ENCODE measurements at regions not wholly inside any gene's neighbourhood (a gene's known extent, or its start where the extent isn't known, plus 50 kb on each side); places are given as distances from the start of the nearest gene placed in this dataset.

DNA sequence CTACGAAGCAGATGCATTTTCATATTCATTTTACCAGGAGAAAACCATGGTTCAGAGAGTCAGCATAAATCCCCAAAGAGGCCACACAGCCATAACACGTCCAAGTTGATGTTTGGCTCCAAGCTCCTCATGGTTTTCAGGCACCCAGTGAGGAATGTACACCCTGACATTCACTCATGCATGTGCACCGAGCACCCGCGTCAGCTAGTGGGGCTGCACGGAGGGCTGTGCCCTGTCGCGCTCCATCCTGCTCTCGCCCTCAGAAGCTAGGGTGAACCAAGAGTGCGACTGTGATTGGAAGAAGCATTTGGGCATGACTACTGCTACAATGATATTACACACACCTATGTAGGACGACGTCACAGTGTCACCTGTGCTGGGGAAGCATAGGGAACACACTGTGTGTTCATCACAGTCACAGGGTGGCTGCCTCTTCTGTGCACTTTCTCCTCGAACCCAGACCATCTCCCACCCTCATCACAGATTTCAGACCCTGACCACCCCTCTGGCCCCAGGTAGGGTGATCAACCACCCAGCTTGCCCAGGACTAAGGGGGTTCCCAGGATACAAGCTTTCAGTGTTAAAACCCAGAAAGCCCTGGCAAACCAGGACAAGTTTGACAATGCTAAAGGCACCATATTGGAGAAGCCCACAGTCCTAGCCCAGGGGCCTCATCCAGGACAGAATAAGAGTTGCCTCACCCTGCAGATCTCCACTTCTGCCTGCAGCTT, 148.6 kb upstream of the ZNF507 start:
- TF ChIP-seq, protein P1, sequence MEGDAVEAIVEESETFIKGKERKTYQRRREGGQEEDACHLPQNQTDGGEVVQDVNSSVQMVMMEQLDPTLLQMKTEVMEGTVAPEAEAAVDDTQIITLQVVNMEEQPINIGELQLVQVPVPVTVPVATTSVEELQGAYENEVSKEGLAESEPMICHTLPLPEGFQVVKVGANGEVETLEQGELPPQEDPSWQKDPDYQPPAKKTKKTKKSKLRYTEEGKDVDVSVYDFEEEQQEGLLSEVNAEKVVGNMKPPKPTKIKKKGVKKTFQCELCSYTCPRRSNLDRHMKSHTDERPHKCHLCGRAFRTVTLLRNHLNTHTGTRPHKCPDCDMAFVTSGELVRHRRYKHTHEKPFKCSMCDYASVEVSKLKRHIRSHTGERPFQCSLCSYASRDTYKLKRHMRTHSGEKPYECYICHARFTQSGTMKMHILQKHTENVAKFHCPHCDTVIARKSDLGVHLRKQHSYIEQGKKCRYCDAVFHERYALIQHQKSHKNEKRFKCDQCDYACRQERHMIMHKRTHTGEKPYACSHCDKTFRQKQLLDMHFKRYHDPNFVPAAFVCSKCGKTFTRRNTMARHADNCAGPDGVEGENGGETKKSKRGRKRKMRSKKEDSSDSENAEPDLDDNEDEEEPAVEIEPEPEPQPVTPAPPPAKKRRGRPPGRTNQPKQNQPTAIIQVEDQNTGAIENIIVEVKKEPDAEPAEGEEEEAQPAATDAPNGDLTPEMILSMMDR (IDR thresholded peaks at IDR 0.05), result no peak
- TF ChIP-seq POLR2A (IDR thresholded peaks at IDR 0.05), result no peak

Data from transverse colon (tissue), 3 donors.